ENCODE measurements at regions not wholly inside any gene's neighbourhood (a gene's known extent, or its start where the extent isn't known, plus 50 kb on each side); places are given as distances from the start of the nearest gene placed in this dataset.

- H3K4me3 Mint-ChIP-seq = no peak overlapping the region
- no peaks in the 10 kb centered on the region for H3K4me1 Mint-ChIP-seq
- Histone ChIP-seq H3K4me3 (ENCODE audit: control extremely low read depth in 1 of 5, extremely low read depth in 1 of 5, insufficient read depth in 1 of 5, low read depth in 2 of 5, low read length in 4 of 5) (no peak overlapping the region), H3K79me2 (ENCODE audit: control insufficient read depth, insufficient read depth, low read length) (no peaks in the 10 kb centered on the region), H4K20me1 (ENCODE audit: control insufficient read depth, insufficient read depth, low read length, poor library complexity, severe bottlenecking) (no peaks in the 10 kb centered on the region), H3K9me3 (ENCODE audit: control extremely low read depth in 1 of 3, control insufficient read depth in 2 of 3, insufficient read depth in 1 of 3, low read length in 2 of 3) (no peaks in the 10 kb centered on the region), H3K27me3 (replicated peaks in 1 of 4; ENCODE audit: control extremely low read depth in 1 of 4, control insufficient read depth in 3 of 4, insufficient read depth in 4 of 4, low read length in 3 of 4) (no peaks in the 10 kb centered on the region), H3K36me3 (replicated peaks in 1 of 2; ENCODE audit: control extremely low read depth in 1 of 2, control insufficient read depth in 1 of 2, extremely low read depth in 1 of 2, insufficient read depth in 2 of 2, low read length in 1 of 2) (no peaks in the 10 kb centered on the region), H3K4me2 (replicated peaks; ENCODE audit: low read depth, low read length, poor library complexity, severe bottlenecking) (no peak overlapping the region), H3K4me1 (ENCODE audit: control insufficient read depth in 2 of 2, insufficient read depth in 2 of 2, low read length in 2 of 2) (no peaks in the 10 kb centered on the region), H3K27ac (ENCODE audit: low read length in 2 of 2) (no peak overlapping the region), H2AFZ (ENCODE audit: insufficient read depth, low read depth, low read length, poor library complexity, severe bottlenecking) (no peak overlapping the region), H3K9ac (ENCODE audit: low read length) (no peak overlapping the region)
- ChIA-PET POLR2A (no interaction called here), CTCF (no interaction called here)
- H3K27me3 Mint-ChIP-seq = no peaks in the 10 kb centered on the region
- H3K9me3 Mint-ChIP-seq (ENCODE audit: insufficient read depth) = no peaks in the 10 kb centered on the region
- TF ChIP-seq EZH2 (IDR thresholded peaks at IDR 0.05; ENCODE audit: borderline replicate concordance, insufficient read depth, low read depth, low read length, poor library complexity, severe bottlenecking) (no peak), CTCF (IDR thresholded peaks at IDR 0.05) (no peak)
- 83% methylated on average over 1 of the region's 4 CpGs for WGBS (ENCODE audit: insufficient coverage)
- DNase-seq = no peak
- no peak for ATAC-seq (ENCODE audit: low read depth)
- H3K27ac Mint-ChIP-seq = no peak overlapping the region
- intact Hi-C loops (cut with micrococcal nuclease) = no loop called here
Observed at GRCh38 chr1:213692321-213692720, 295.5 kb upstream of the PROX1 start.

GRCh38 chr1:213693864-213694263, 293.9 kb upstream of the PROX1 start:
- H3K9ac ChIP-seq (ENCODE audit: low read length) = no peak overlapping the region

More at GRCh38 chr1:213693864-213694263, 293.9 kb upstream of the PROX1 start:
- DNase-seq (no peak), ATAC-seq (ENCODE audit: low read depth) (no peak)
- H3K27me3 Mint-ChIP-seq = no peaks in the 10 kb centered on the region
- Histone ChIP-seq H3K27me3 (replicated peaks in 1 of 4; ENCODE audit: control extremely low read depth in 1 of 4, control insufficient read depth in 3 of 4, insufficient read depth in 4 of 4, low read length in 3 of 4) (no peaks in the 10 kb centered on the region), H4K20me1 (ENCODE audit: control insufficient read depth, insufficient read depth, low read length, poor library complexity, severe bottlenecking) (no peaks in the 10 kb centered on the region), H2AFZ (ENCODE audit: insufficient read depth, low read depth, low read length, poor library complexity, severe bottlenecking) (no peak overlapping the region), H3K4me1 (ENCODE audit: control insufficient read depth in 2 of 2, insufficient read depth in 2 of 2, low read length in 2 of 2) (no peaks in the 10 kb centered on the region), H3K79me2 (ENCODE audit: control insufficient read depth, insufficient read depth, low read length) (no peaks in the 10 kb centered on the region), H3K4me2 (replicated peaks; ENCODE audit: low read depth, low read length, poor library complexity, severe bottlenecking) (no peak overlapping the region), H3K27ac (ENCODE audit: low read length in 2 of 2) (no peak overlapping the region), H3K36me3 (replicated peaks in 1 of 2; ENCODE audit: control extremely low read depth in 1 of 2, control insufficient read depth in 1 of 2, extremely low read depth in 1 of 2, insufficient read depth in 2 of 2, low read length in 1 of 2) (no peaks in the 10 kb centered on the region), H3K9me3 (ENCODE audit: control extremely low read depth in 1 of 3, control insufficient read depth in 2 of 3, insufficient read depth in 1 of 3, low read length in 2 of 3) (no peaks in the 10 kb centered on the region), H3K4me3 (ENCODE audit: control extremely low read depth in 1 of 5, extremely low read depth in 1 of 5, insufficient read depth in 1 of 5, low read depth in 2 of 5, low read length in 4 of 5) (no peak overlapping the region)
- POLR2A ChIA-PET = no interaction called here
- TF ChIP-seq EZH2 (IDR thresholded peaks at IDR 0.05; ENCODE audit: borderline replicate concordance, insufficient read depth, low read depth, low read length, poor library complexity, severe bottlenecking) = no peak
- TF ChIP-seq CTCF (IDR thresholded peaks at IDR 0.05) = no peak
- H3K4me1 Mint-ChIP-seq = no peaks in the 10 kb centered on the region
- CTCF ChIA-PET = no interaction called here
- no peak overlapping the region for H3K4me3 Mint-ChIP-seq
- no peaks in the 10 kb centered on the region for H3K9me3 Mint-ChIP-seq (ENCODE audit: insufficient read depth)
- WGBS (ENCODE audit: insufficient coverage) = 69% methylated on average over 3 of the region's 4 CpGs
- intact Hi-C loops (cut with micrococcal nuclease) = no loop called here
- no peak overlapping the region for H3K27ac Mint-ChIP-seq

Measured in B cell (primary cell).